Epithelial cell of esophagus (primary cell): ENCODE measurements at regions not wholly inside any gene's neighbourhood (a gene's known extent, or its start where the extent isn't known, plus 50 kb on each side); places are given as distances from the start of the nearest gene placed in this dataset.

Source experiments
- DNase-seq: peaks from one replicate; pipeline ENCODE4 v3.0.0; 2010; ENCODE audit warnings: low read depth
- H3K4me3 ChIP-seq: 2 replicates; pipeline ENCODE4 v1.5.1; 2011; ENCODE audit warnings: mild to moderate bottlenecking, low read length, control low read depth
- CTCF ChIP-seq: IDR thresholded peaks from 2 replicates; pipeline ENCODE4 v1.5.1; 2011; ENCODE audit warnings: low read depth, mild to moderate bottlenecking, low read length, control low read depth, inconsistent platforms; ENCODE audit not compliant: insufficient read depth; ENCODE audit errors: missing control alignments

- DNase-seq, result peak; percentile 25
- TF ChIP-seq CTCF, result no peak
- no peak overlapping the region for H3K4me3 ChIP-seq
Observed at GRCh38 chr2:211128287-211128686, 571.9 kb downstream of the CPS1 start.

- DNase-seq, result no peak
- TF ChIP-seq CTCF, result no peak
- no peak overlapping the region for H3K4me3 ChIP-seq
Observed at GRCh38 chr2:211129798-211130197, 573.4 kb downstream of the CPS1 start.

- no peak for DNase-seq
- H3K4me3 ChIP-seq, result no peak overlapping the region
- no peak for TF ChIP-seq CTCF
Observed at GRCh38 chr2:211132046-211132445, 575.6 kb downstream of the CPS1 start.

- no peak overlapping the region for H3K4me3 ChIP-seq
- no peak for DNase-seq
- no peak for TF ChIP-seq CTCF
Observed at GRCh38 chr2:211132573-211132972, 576.2 kb downstream of the CPS1 start.

GRCh38 chr2:211133766-211134165, 577.4 kb downstream of the CPS1 start:
- H3K4me3 ChIP-seq, result no peak overlapping the region
- no peak for DNase-seq
- no peak for TF ChIP-seq CTCF

- TF ChIP-seq CTCF, result no peak
- H3K4me3 ChIP-seq, result no peak overlapping the region
- no peak for DNase-seq
Observed at GRCh38 chr2:211138551-211138950, 582.2 kb downstream of the CPS1 start.

- no peak for TF ChIP-seq CTCF
- no peak for DNase-seq
- H3K4me3 ChIP-seq, result no peak overlapping the region
Observed at GRCh38 chr2:211141646-211142045, 585.2 kb downstream of the CPS1 start.
